SU-DHL-6 (cell line): ENCODE measurements at regions not wholly inside any gene's neighbourhood (a gene's known extent, or its start where the extent isn't known, plus 50 kb on each side); places are given as distances from the start of the nearest gene placed in this dataset.

Experiments
- EZH2phosphoT487 ChIP-seq: fragments of 200-600 bp; sonication (generic), shearing (Covaris generic); conservative IDR thresholded peaks from 2 replicates; pipeline ENCODE4 v1.6.1; 2018; ENCODE audit warnings: mild to moderate bottlenecking, antibody characterized with exemption, low read length, moderate library complexity, mixed read lengths
- TF ChIP-seq, protein P1 (sequence below): fragments of 200-600 bp; sonication (generic); IDR thresholded peaks from one replicate; pipeline ENCODE4 v1.5.1; 2017; ENCODE audit warnings: antibody characterized with exemption, mild to moderate bottlenecking, low read length, moderate library complexity; ENCODE audit not compliant: insufficient read depth, poor library complexity, severe bottlenecking

DNA sequence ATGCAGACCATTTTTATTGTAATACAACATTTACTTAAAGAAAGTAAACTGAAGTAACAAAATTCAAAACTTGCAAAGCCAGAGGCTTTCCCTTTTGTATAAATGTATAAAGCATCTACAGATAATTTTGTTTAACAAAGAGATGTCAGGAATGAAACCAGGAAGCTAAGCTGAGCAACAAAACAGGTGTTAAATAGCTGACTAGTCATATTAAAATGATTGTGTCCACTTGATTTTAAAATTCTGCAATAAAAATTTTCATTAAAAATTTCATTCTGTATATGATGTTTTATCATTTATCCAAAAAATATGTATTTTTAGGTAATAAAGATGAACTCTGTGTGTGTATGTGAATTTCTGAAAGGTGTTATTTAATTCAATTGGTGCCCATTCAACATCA, 72.0 kb upstream of the TRAM1L1 start:
- TF ChIP-seq, protein P1, sequence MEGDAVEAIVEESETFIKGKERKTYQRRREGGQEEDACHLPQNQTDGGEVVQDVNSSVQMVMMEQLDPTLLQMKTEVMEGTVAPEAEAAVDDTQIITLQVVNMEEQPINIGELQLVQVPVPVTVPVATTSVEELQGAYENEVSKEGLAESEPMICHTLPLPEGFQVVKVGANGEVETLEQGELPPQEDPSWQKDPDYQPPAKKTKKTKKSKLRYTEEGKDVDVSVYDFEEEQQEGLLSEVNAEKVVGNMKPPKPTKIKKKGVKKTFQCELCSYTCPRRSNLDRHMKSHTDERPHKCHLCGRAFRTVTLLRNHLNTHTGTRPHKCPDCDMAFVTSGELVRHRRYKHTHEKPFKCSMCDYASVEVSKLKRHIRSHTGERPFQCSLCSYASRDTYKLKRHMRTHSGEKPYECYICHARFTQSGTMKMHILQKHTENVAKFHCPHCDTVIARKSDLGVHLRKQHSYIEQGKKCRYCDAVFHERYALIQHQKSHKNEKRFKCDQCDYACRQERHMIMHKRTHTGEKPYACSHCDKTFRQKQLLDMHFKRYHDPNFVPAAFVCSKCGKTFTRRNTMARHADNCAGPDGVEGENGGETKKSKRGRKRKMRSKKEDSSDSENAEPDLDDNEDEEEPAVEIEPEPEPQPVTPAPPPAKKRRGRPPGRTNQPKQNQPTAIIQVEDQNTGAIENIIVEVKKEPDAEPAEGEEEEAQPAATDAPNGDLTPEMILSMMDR: no peak
- TF ChIP-seq EZH2phosphoT487: no peak
